ENCODE measurements at regions not wholly inside any gene's neighbourhood (a gene's known extent, or its start where the extent isn't known, plus 50 kb on each side); places are given as distances from the start of the nearest gene placed in this dataset.
"Not testable (repeated sequence)": the region's sequence is repeated elsewhere in the genome, so short reads cannot be mapped to it uniquely, and the experiment has no call there.

DNA sequence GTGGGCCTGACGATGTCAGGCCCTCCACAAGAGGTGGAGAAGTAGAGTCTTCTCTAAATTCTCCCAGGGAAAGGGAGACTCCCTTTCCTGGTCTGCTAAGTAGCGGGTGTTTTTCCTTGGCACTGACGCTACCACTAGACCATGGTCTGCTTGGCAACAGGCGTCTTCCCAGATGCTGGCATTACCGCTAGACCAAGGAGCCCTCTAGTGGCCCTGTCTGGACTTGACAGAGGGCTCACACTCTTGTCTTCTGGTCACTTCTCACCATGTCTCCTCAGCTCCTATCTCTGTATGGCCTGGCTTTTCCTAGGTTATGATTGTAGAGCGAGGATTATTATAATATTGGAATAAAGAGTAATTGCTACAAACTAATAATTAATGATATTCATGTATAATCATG lies 51.1 kb upstream of the RASSF6 start:
- not testable (repeated sequence) for DNase-seq (ENCODE audit: low spot score); FAIRE-seq

DNA sequence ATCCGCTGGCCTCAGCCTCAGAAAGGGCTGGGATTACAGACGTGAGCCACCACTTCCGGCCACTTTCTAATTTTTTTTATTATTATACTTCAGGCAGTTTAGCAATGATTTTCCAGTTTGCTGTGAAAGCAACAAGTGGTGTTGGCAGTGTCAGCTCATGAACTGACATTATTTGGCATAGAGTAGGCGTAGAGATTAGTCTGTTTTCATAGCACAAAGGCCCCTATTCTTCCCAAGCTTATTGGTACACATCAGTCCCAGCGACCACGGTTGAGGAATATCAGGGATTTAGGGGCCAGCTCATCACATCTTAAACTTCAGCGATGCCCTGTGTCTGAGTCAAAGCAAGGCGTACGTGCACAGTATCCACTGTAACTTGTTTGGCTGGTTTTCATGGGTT lies 53.0 kb upstream of the RASSF6 start:
- no peak for DNase-seq (ENCODE audit: low spot score)
- no peak for FAIRE-seq

DNA sequence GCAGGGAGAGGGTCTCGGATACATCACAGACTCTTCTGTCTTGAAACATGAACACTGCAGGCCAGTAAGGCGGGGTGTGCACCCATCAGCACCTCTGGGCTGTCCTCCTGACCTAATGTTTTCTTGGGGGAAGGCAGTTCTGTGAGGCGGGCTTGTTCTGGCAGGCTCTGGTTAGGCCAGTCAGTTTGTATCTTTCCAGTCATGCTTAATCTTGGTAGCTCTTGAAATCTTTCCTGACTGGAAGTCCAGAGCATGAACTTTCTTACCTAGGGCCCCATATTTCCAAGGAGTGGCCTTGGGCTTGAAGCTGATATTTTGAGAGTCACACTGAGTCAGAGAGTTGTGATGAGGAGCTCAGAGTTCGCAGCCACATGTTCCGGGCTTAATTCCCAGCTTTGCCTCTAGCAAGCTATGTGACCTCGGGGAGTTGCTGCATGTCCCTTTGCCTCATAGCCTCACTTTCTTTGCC lies 54.2 kb upstream of the RASSF6 start:
- DNase-seq (ENCODE audit: low spot score) (no peak), FAIRE-seq (no peak)

GRCh38 chr4:73675623-73676022 lies 55.4 kb upstream of the RASSF6 start:
- no peak for FAIRE-seq
- no peak for DNase-seq (ENCODE audit: low spot score)

DNA sequence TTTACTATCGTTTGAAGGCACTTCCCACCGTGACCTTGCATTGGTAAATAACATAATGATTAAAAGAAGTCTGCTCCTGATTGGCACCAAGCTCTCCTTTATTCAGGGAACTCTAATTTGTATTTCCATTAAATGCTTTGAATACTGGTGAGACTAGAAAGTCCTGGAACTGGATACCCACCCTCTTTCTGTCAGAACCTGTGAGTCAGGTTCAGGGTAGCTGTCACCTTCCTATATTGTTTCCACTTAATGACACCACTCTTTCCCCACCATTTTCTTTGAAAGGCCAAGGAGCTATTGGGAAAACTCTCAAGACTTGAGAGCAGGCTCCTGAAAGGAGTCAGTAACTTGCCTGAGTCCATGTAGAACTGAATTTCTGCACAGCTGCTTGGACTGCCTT lies 55.9 kb upstream of the RASSF6 start:
- no peak for FAIRE-seq
- no peak for DNase-seq (ENCODE audit: low spot score)

DNA sequence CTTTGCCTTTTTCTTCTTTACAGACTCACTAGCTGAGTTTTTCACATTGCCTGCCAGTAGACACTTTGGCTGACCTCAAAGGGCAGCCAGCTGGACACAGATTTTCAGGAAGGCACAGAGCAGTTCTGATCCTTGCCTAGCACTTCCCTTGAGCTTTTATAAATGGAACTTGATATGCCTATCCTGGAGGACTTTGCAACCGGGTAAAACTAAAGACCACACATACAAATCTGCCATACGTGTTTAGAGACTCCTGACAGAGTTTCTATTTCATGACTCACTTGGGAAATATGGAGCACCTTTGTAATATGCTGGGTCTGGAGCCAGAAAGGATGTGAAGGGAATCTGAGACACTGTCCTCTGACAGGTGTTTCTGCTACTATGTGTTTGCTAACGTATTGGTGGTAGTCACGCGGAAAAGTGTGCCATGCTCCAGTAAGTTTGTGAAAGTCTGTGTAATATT lies 56.7 kb upstream of the RASSF6 start:
- DNase-seq (ENCODE audit: low spot score): peak; percentile 80
- peak; percentile 88 for FAIRE-seq

DNA sequence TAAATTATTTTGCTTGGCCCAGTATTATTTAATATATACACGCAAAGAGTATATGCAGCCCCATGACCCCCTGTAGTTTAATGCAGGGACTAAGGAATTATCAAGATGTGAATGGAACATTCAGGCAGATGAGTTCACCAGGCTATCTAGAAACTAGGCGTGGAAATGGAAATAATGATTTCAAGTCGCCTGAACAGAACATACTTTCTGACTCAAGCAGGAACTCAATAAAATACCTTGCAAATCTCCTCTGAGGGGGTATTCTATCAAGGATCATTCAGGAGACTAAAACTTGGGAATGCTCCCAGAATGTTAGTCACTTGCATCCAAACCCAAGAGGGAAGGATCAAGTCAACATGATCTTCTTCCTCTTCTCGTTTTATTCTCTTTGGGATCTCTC lies 59.6 kb upstream of the RASSF6 start:
- DNase-seq (ENCODE audit: low spot score) (peak; percentile 16), FAIRE-seq (no peak)

- FAIRE-seq: no peak
- DNase-seq (ENCODE audit: low spot score): no peak
These were observed 58.6 kb upstream of the CXCL8 start for GRCh38 chr4:73681776-73682175.

DNA sequence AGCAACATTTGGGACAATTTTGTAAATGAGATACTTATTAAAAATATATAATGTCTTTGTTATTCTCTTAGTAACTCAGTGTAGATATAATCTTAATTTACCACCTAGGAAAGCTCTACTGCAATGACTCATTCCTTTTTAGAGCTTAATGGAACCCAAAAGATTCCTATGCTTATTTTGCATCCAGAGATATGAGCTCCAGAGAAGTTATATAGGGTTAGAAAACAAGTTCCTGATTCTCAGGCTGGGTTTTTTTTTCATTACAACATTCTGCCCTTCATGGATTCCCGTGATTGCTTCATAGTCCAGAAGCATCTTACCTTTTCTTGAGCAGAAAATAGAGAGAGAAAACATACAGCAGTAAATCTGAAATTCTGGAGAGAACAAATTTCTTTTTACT lies 57.9 kb upstream of the CXCL8 start:
- no peak for DNase-seq (ENCODE audit: low spot score)
- no peak for FAIRE-seq

GRCh38 chr4:73683033-73683432 lies 57.3 kb upstream of the CXCL8 start:
- no peak for DNase-seq (ENCODE audit: low spot score)
- FAIRE-seq: no peak

- no peak for FAIRE-seq
- DNase-seq (ENCODE audit: low spot score): no peak
These were observed 56.9 kb upstream of the CXCL8 start for GRCh38 chr4:73683456-73683855.

- DNase-seq (ENCODE audit: low spot score) (no peak), FAIRE-seq (no peak)
These were observed 56.3 kb upstream of the CXCL8 start for GRCh38 chr4:73684097-73684496.

- FAIRE-seq (no peak), DNase-seq (ENCODE audit: low spot score) (no peak)
These were observed 55.3 kb upstream of the CXCL8 start for GRCh38 chr4:73685052-73685451.

DNA sequence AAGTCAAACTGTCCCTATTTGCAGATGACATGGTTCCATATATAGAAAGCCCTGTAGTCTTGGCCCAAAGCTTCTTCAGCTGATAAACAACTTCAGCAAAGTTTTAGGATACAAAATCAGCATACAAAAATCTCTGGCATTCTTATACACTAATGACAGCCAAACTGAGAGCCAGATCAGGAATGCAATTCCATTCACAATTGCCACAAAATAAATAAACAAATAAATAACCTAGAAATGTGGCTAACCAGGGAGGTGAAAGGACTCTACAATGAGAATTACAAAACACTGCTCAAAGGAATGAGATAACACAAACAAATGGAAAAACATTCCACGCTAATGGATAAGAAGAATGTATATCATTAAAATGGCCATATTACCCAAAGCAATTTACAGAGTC lies 52.9 kb upstream of the CXCL8 start:
- DNase-seq (ENCODE audit: low spot score) (no peak), FAIRE-seq (no peak)

GRCh38 chr4:73690051-73690738 lies 50.2 kb upstream of the CXCL8 start:
- DNase-seq (ENCODE audit: low spot score) (no peak), FAIRE-seq (no peak)

Data from RCC 7860 (cell line).